ENCODE measurements at regions not wholly inside any gene's neighbourhood (a gene's known extent, or its start where the extent isn't known, plus 50 kb on each side); places are given as distances from the start of the nearest gene placed in this dataset.

- Histone ChIP-seq H4K5ac (ENCODE audit: insufficient read length, low read depth, low read length) (no peak overlapping the region), H3K4me2 (ENCODE audit: insufficient read depth in 1 of 2, low read depth in 2 of 2, low read length in 2 of 2) (no peak overlapping the region), H2BK5ac (ENCODE audit: low read depth, low read length) (no peak overlapping the region), H4K20me1 (replicated peaks in 1 of 2; ENCODE audit: control insufficient read depth in 1 of 2, insufficient read depth in 2 of 2, low read length in 2 of 2) (no peaks in the 10 kb centered on the region), H3K23ac (ENCODE audit: insufficient read length) (no peak overlapping the region), H3K9me3 (ENCODE audit: insufficient read depth in 2 of 2, low read depth in 1 of 2, low read length in 1 of 2) (0 out of 4 replicates have a peak, but pooled peaks cover 0 to 2% of the 10 kb centered on the region in 2 experiments), H3K36me3 (ENCODE audit: control insufficient read depth in 2 of 4, insufficient read depth in 4 of 4, low read length in 3 of 4) (no peaks in the 10 kb centered on the region), H3K27me3 (replicated peaks in 1 of 4; ENCODE audit: control insufficient read depth in 3 of 4, extremely low read depth in 1 of 4, insufficient read depth in 3 of 4, low read length in 3 of 4) (no peaks in the 10 kb centered on the region), H2BK20ac (ENCODE audit: low read length) (no peak overlapping the region), H3K56ac (replicated peaks; ENCODE audit: insufficient read length, low read depth, low read length) (no peak overlapping the region), H3K14ac (ENCODE audit: insufficient read length) (no peak overlapping the region), H3K27ac (ENCODE audit: low read depth, low read length) (no peak overlapping the region), H2BK15ac (ENCODE audit: low read length) (no peak overlapping the region), H2BK120ac (replicated peaks; ENCODE audit: low read depth, low read length) (no peak overlapping the region), H3K4ac (replicated peaks; ENCODE audit: insufficient read length, low read depth, low read length) (no peak overlapping the region), H2AFZ (ENCODE audit: low read length) (no peak overlapping the region), H3K4me3 (ENCODE audit: extremely low read depth in 1 of 4, insufficient read depth in 2 of 4, low read depth in 3 of 4, low read length in 4 of 4) (no peak overlapping the region), H3K4me1 (replicated peaks in 1 of 4; ENCODE audit: control insufficient read depth in 3 of 4, insufficient read depth in 4 of 4, low read length in 3 of 4) (peaks cover 0 to 5% (median 1%) of the 10 kb centered on the region in 4 experiments; a peak in 3 of 7 replicates), H3K79me1 (ENCODE audit: low read depth, low read length) (no peaks in the 10 kb centered on the region), H3K23me2 (ENCODE audit: low read depth, low read length) (no peaks in the 10 kb centered on the region), H3K18ac (ENCODE audit: extremely low read depth, low read length) (no peak overlapping the region), H4K91ac (replicated peaks; ENCODE audit: insufficient read length, low read length) (no peak overlapping the region), H2BK12ac (ENCODE audit: low read depth, low read length) (no peak overlapping the region), H4K8ac (ENCODE audit: extremely low read depth, insufficient read depth, low read length) (no peak overlapping the region), H2AK5ac (ENCODE audit: low read depth, low read length) (no peak overlapping the region), H3K79me2 (ENCODE audit: control insufficient read depth in 1 of 2, insufficient read depth in 2 of 2, low read length in 2 of 2) (no peaks in the 10 kb centered on the region), H3K9ac (replicated peaks in 1 of 4; ENCODE audit: extremely low read depth in 1 of 4, low read depth in 3 of 4, low read length in 3 of 4) (no peak overlapping the region)
- DNase-seq (ENCODE audit: low read depth in 1 of 2, low spot score in 2 of 2) (no peak), FAIRE-seq (no peak)
- 90% methylated on average over 3 of the region's 3 CpGs; no CpG with 5 or more reads in 1 of the 2 experiments for WGBS, 2 experiments (ENCODE audit: extremely low coverage in 1 of 2, insufficient coverage in 1 of 2, insufficient read length in 1 of 2, insufficient replicate concordance in 2 of 2, low coverage in 1 of 2, low lambda C conversion rate in 2 of 2, missing lambda C conversion rate in 1 of 2)
- ChIA-PET CTCF (ENCODE audit: partially characterized antibody) (interaction anchor here (0.7 to 0.9 kb wide), 2 partner anchors 130 to 1307 kb away, joined by 3 read pairs; no protein-coding TSS in a partner anchor), POLR2A (ENCODE audit: partially characterized antibody) (no interaction called here)
- TF ChIP-seq SIN3A (conservative IDR thresholded peaks at IDR 0.05 in 1 of 2, IDR thresholded peaks at IDR 0.05 in 1 of 2; ENCODE audit: low read depth in 1 of 2, low read length in 2 of 2), result no peak
- TF ChIP-seq, protein P1, sequence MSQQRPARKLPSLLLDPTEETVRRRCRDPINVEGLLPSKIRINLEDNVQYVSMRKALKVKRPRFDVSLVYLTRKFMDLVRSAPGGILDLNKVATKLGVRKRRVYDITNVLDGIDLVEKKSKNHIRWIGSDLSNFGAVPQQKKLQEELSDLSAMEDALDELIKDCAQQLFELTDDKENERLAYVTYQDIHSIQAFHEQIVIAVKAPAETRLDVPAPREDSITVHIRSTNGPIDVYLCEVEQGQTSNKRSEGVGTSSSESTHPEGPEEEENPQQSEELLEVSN (IDR thresholded peaks at IDR 0.05), result no peak
- TF ChIP-seq TBP (IDR thresholded peaks at IDR 0.05; ENCODE audit: low read depth, low read length), result no peak
- TF ChIP-seq RAD21 (IDR thresholded peaks at IDR 0.05 in 1 of 2, conservative IDR thresholded peaks at IDR 0.05 in 1 of 2; ENCODE audit: low read depth in 2 of 2, low read length in 2 of 2), result no peak
- no peak for TF ChIP-seq ZNF274 (IDR thresholded peaks at IDR 0.05; ENCODE audit: borderline replicate concordance, extremely low read depth, low read length)
- TF ChIP-seq GTF2F1 (IDR thresholded peaks at IDR 0.05; ENCODE audit: borderline replicate concordance, low read depth, low read length), result no peak
- no peak for TF ChIP-seq BRCA1 (IDR thresholded peaks at IDR 0.05; ENCODE audit: low read depth, low read length)
- TF ChIP-seq EP300 (IDR thresholded peaks at IDR 0.05; ENCODE audit: borderline replicate concordance in 1 of 2, low read depth in 2 of 2, low read length in 2 of 2), result no peak
- TF ChIP-seq RFX5 (IDR thresholded peaks at IDR 0.05; ENCODE audit: borderline replicate concordance, low read depth, low read length), result no peak
- no peak for TF ChIP-seq SIX5 (IDR thresholded peaks at IDR 0.05; ENCODE audit: low read depth, low read length)
- no peak for TF ChIP-seq RNF2 (IDR thresholded peaks at IDR 0.05; ENCODE audit: borderline replicate concordance, low read depth, low read length, missing control alignments, poor library complexity, severe bottlenecking)
- TF ChIP-seq ATF3 (IDR thresholded peaks at IDR 0.05; ENCODE audit: insufficient read depth, low read depth, low read length), result no peak
Measured at GRCh38 chr7:85294176-85294575, 107.3 kb upstream of the SEMA3D start.

Measured in H1 (cell line).